Progenitor cell of endocrine pancreas (in vitro differentiated cells): ENCODE measurements at regions not wholly inside any gene's neighbourhood (a gene's known extent, or its start where the extent isn't known, plus 50 kb on each side); places are given as distances from the start of the nearest gene placed in this dataset.

ENCODE experiments used
- DNase-seq: peaks from one replicate; pipeline ENCODE4 v3.0.0; 2021; ENCODE audit warnings: low spot score; ENCODE audit not compliant: unreplicated experiment
- H3K27ac Mint-ChIP-seq: 2 replicates; pipeline ENCODE4 v1.8.0; 2021; ENCODE audit warnings: mild to moderate bottlenecking, moderate library complexity, mixed read lengths
- H3K27me3 Mint-ChIP-seq: 2 replicates; pipeline ENCODE4 v1.8.0; 2021; ENCODE audit warnings: mixed read lengths
- H3K36me3 Mint-ChIP-seq: 2 replicates; pipeline ENCODE4 v1.8.0; 2022; ENCODE audit warnings: mixed read lengths; ENCODE audit not compliant: insufficient read depth
- H3K4me1 Mint-ChIP-seq: 2 replicates; pipeline ENCODE4 v1.8.0; 2021; ENCODE audit warnings: low read depth, mixed read lengths
- H3K4me3 Mint-ChIP-seq: 2 replicates; pipeline ENCODE4 v1.8.0; 2021; ENCODE audit warnings: low read depth, mild to moderate bottlenecking, moderate library complexity, mixed read lengths
- H3K9me3 Mint-ChIP-seq: 2 replicates; pipeline ENCODE4 v1.8.0; 2021; ENCODE audit warnings: low read depth, mixed read lengths
- TF ChIP-seq, protein P1 (sequence below): fragments of 200-600 bp; sonication (generic); IDR thresholded peaks from one replicate; pipeline ENCODE4 v1.5.0; 2021; ENCODE audit warnings: antibody characterized with exemption, mild to moderate bottlenecking; ENCODE audit not compliant: unreplicated experiment

DNA sequence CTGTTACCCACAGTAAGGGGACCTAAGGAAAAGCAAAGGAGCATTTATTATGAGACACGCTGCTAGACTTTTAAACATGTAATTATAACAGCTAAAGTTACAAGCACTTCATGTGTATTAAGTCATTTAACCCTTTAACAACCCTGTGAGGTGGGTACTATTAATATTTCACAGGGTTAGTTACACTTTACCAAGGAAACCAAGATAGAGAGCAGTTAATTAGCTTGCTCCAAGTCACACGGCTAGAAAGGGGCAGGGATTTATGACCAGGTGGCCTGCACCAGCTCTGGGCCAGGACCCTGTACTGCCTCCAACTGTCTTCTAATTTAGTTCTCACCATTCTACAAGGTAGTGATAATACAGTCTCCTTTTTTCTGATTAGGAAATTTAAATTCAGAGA lies 74.9 kb downstream of the RPL27A start:
- Mint-ChIP-seq H3K4me3 (peak overlapping the region; percentile 22), H3K27ac (peak overlapping the region; percentile 90), H3K9me3 (peaks cover 2% of the 10 kb centered on the region), H3K4me1 (peaks cover 15% of the 10 kb centered on the region), H3K36me3 (peaks cover 7% of the 10 kb centered on the region), H3K27me3 (no peaks in the 10 kb centered on the region)
- TF ChIP-seq, protein P1, sequence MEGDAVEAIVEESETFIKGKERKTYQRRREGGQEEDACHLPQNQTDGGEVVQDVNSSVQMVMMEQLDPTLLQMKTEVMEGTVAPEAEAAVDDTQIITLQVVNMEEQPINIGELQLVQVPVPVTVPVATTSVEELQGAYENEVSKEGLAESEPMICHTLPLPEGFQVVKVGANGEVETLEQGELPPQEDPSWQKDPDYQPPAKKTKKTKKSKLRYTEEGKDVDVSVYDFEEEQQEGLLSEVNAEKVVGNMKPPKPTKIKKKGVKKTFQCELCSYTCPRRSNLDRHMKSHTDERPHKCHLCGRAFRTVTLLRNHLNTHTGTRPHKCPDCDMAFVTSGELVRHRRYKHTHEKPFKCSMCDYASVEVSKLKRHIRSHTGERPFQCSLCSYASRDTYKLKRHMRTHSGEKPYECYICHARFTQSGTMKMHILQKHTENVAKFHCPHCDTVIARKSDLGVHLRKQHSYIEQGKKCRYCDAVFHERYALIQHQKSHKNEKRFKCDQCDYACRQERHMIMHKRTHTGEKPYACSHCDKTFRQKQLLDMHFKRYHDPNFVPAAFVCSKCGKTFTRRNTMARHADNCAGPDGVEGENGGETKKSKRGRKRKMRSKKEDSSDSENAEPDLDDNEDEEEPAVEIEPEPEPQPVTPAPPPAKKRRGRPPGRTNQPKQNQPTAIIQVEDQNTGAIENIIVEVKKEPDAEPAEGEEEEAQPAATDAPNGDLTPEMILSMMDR: no peak
- DNase-seq: no peak

DNA sequence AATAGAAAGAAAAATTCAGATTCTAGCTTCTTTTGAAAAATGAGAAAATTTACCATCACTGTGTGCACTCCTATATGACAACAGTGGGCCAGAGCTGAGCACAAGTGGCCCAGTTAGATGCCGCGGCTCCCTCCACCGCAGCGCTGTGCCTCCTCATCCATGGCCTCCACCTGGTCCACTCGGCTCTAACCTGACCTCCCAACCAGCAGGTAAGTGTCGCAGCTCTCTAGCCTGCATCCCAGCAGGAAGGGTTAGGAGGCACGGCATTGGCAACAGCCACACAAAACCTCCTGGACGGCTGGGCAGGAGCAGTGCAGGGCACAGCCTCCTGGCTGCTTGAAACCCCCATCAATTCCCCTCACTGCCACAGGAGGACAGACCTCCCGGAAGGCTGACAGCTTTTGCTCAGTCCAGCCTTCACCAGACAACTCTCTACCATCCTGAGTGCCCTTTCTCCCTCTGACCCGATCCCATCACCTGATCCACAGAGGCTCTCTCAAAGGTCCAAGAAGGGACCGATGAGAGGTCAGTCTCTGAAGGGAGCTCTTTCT lies 76.1 kb downstream of the RPL27A start:
- H3K4me1 Mint-ChIP-seq: peaks cover 15% of the 10 kb centered on the region
- H3K27me3 Mint-ChIP-seq: no peaks in the 10 kb centered on the region
- peaks cover 2% of the 10 kb centered on the region for H3K9me3 Mint-ChIP-seq
- peaks cover 7% of the 10 kb centered on the region for H3K36me3 Mint-ChIP-seq
- TF ChIP-seq, protein P1: no peak
- no peak overlapping the region for H3K4me3 Mint-ChIP-seq
- DNase-seq: no peak
- H3K27ac Mint-ChIP-seq: no peak overlapping the region

DNA sequence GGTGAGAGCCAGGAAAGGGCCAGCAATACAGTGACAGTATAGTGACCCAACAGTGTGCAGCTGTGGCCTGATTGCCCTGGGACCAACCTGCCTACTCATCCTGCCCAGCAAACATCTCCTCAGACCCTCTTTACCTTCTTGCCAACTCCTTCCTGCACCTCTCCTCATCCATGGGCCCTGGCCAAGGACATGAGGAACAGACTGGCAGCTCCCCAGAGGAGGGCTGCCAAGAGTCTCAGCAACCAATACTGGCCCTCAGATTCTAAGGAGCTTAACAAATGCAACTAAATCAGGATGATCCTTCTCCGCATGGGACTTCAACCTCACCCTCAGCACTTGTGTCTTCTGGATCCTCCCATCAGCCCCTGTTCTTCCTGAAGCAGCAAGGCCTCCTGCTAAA lies 77.0 kb downstream of the RPL27A start:
- Mint-ChIP-seq H3K4me1 (peaks cover 15% of the 10 kb centered on the region), H3K9me3 (peaks cover 2% of the 10 kb centered on the region), H3K27me3 (no peaks in the 10 kb centered on the region)

DNA sequence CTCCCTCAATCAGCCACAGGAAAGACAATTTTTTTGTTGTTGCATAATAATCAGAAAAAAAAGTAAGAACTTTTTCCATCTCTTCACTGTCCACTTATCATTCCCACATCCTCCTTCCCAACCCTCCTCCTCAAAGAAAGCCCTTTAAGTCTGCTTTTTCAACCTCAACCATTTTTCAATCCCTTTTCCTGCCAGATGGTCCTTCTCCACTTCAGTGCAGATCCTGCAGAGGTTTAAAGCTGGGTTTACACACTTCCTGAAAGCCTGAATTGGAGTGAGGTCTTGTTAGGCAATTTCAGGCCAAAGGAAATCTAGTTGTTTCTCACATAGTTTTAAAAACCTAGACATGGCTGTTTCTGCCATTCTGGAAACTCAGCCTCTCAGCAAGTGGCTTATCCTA lies 78.3 kb downstream of the RPL27A start:
- TF ChIP-seq, protein P1: no peak
- Mint-ChIP-seq H3K9me3 (peaks cover 2% of the 10 kb centered on the region), H3K27ac (no peak overlapping the region), H3K4me3 (no peak overlapping the region), H3K36me3 (peaks cover 5% of the 10 kb centered on the region), H3K4me1 (peaks cover 20% of the 10 kb centered on the region), H3K27me3 (no peaks in the 10 kb centered on the region)
- DNase-seq: no peak

More for the DNA sequence above, 77.0 kb downstream of the RPL27A start:
- Mint-ChIP-seq H3K27ac (no peak overlapping the region), H3K36me3 (peaks cover 8% of the 10 kb centered on the region), H3K4me3 (no peak overlapping the region)
- TF ChIP-seq, protein P1: no peak
- DNase-seq: no peak

DNA sequence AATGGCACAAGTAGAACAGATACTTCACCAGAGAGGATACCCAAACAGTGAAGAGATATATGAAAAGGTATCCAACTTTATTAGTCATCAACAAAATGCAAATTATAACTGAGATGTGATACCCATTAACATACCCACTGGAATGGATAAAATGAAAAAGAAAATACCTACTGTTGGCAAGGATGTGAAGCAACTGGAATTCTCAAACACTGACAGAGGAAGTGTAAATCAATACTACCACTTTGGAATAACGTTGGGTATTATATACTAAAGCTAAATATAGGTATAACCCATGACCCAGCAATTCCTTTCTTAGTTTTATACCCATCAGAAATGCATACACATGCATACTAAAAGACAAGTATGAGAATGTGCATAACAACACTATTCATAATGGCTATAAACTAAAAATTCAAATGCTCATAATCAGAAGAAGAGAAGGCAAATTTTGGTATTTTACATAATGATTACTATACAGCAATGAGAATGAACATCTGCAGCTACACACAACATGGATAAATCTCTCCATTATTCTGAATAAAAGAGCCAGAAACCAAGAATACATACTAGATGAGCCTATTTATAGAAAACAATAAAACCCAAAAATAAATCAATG lies 80.6 kb downstream of the RPL27A start:
- DNase-seq: no peak
- Mint-ChIP-seq H3K36me3 (peaks cover 4% of the 10 kb centered on the region), H3K27me3 (no peaks in the 10 kb centered on the region), H3K9me3 (peaks cover 1% of the 10 kb centered on the region), H3K4me3 (no peak overlapping the region), H3K27ac (no peak overlapping the region), H3K4me1 (peaks cover 15% of the 10 kb centered on the region)
- TF ChIP-seq, protein P1: no peak
